ENCODE measurements at regions not wholly inside any gene's neighbourhood (a gene's known extent, or its start where the extent isn't known, plus 50 kb on each side); places are given as distances from the start of the nearest gene placed in this dataset.

DNA sequence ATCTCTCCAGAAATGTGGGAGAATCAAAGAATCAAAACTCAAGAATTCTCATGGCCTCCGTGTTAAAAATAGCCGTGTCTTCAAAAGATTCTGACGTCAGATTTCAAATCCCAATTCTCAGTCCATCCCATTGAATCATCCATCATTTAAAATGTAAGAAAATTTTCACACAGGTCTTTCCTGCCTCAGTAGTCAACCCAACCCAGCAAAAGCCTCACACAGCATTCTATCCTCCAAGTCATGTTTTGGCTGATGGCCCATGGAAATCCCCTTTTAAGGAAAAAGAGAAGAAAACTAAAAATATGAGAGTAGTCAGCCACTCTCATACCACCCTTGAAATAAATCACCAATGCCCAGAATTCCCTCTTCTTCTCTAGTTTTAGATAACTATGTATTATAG lies 211.8 kb downstream of the C1D start:
- no peak for TF ChIP-seq ZNF274 (IDR thresholded peaks at IDR 0.05; ENCODE audit: insufficient read depth, insufficient read length)
- no peak for TF ChIP-seq JUND (IDR thresholded peaks at IDR 0.05; ENCODE audit: low read depth, low read length)

All from GM12878 (cell line).